Kidney capillary endothelial cell (primary cell): ENCODE measurements at regions not wholly inside any gene's neighbourhood (a gene's known extent, or its start where the extent isn't known, plus 50 kb on each side); places are given as distances from the start of the nearest gene placed in this dataset.

ENCODE experiments used
- DNase-seq: peaks from one replicate; pipeline ENCODE4 v3.0.0-alpha.2; 2018; ENCODE audit warnings: low spot score

GRCh38 chr5:142507531-142508372, 178.1 kb downstream of the FGF1 start:
- DNase-seq: no peak

GRCh38 chr5:142506756-142507155, 179.1 kb downstream of the FGF1 start:
- DNase-seq: no peak

- DNase-seq: no peak
Measured at GRCh38 chr5:142506046-142506445, 179.8 kb downstream of the FGF1 start.

GRCh38 chr5:142501890-142502289, 177.1 kb upstream of the SPRY4 start:
- DNase-seq: no peak

GRCh38 chr5:142500227-142500905, 175.5 kb upstream of the SPRY4 start:
- DNase-seq: no peak

- no peak for DNase-seq
Measured at GRCh38 chr5:142499591-142500226, 174.9 kb upstream of the SPRY4 start.

GRCh38 chr5:142498298-142498697, 173.5 kb upstream of the SPRY4 start:
- no peak for DNase-seq

- DNase-seq: no peak
Measured at GRCh38 chr5:142495531-142495930, 170.7 kb upstream of the SPRY4 start.

- no peak for DNase-seq
Measured at GRCh38 chr5:142493875-142494518, 169.2 kb upstream of the SPRY4 start.

- DNase-seq: no peak
Measured at GRCh38 chr5:142492781-142493281, 168.0 kb upstream of the SPRY4 start.

- DNase-seq: no peak
Measured at GRCh38 chr5:142491679-142492078, 166.9 kb upstream of the SPRY4 start.

- no peak for DNase-seq
Measured at GRCh38 chr5:142491270-142491669, 166.4 kb upstream of the SPRY4 start.

GRCh38 chr5:142486581-142486980, 161.8 kb upstream of the SPRY4 start:
- DNase-seq: no peak

GRCh38 chr5:142486020-142486419, 161.2 kb upstream of the SPRY4 start:
- no peak for DNase-seq

GRCh38 chr5:142484821-142485387, 160.1 kb upstream of the SPRY4 start:
- peak; percentile 66 for DNase-seq

- DNase-seq: no peak
Measured at GRCh38 chr5:142482207-142482606, 157.4 kb upstream of the SPRY4 start.

GRCh38 chr5:142481410-142481809, 156.6 kb upstream of the SPRY4 start:
- DNase-seq: no peak

- DNase-seq: no peak
Measured at GRCh38 chr5:142479854-142480519, 155.2 kb upstream of the SPRY4 start.

- DNase-seq: no peak
Measured at GRCh38 chr5:142479150-142479549, 154.3 kb upstream of the SPRY4 start.

- no peak for DNase-seq
Measured at GRCh38 chr5:142478113-142478512, 153.3 kb upstream of the SPRY4 start.

GRCh38 chr5:142475102-142475513, 150.3 kb upstream of the SPRY4 start:
- no peak for DNase-seq
